ENCODE measurements at regions not wholly inside any gene's neighbourhood (a gene's known extent, or its start where the extent isn't known, plus 50 kb on each side); places are given as distances from the start of the nearest gene placed in this dataset.

GRCh38 chr17:77754956-77755355, 203.5 kb upstream of the TNRC6C start:
- no peak for DNase-seq (ENCODE audit: low read depth)
- TF ChIP-seq, protein P1, sequence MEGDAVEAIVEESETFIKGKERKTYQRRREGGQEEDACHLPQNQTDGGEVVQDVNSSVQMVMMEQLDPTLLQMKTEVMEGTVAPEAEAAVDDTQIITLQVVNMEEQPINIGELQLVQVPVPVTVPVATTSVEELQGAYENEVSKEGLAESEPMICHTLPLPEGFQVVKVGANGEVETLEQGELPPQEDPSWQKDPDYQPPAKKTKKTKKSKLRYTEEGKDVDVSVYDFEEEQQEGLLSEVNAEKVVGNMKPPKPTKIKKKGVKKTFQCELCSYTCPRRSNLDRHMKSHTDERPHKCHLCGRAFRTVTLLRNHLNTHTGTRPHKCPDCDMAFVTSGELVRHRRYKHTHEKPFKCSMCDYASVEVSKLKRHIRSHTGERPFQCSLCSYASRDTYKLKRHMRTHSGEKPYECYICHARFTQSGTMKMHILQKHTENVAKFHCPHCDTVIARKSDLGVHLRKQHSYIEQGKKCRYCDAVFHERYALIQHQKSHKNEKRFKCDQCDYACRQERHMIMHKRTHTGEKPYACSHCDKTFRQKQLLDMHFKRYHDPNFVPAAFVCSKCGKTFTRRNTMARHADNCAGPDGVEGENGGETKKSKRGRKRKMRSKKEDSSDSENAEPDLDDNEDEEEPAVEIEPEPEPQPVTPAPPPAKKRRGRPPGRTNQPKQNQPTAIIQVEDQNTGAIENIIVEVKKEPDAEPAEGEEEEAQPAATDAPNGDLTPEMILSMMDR (conservative IDR thresholded peaks at IDR 0.05; ENCODE audit: low read depth, low read length) = no peak
- H3K4me3 ChIP-seq (ENCODE audit: low read length) = no peak overlapping the region

DNA sequence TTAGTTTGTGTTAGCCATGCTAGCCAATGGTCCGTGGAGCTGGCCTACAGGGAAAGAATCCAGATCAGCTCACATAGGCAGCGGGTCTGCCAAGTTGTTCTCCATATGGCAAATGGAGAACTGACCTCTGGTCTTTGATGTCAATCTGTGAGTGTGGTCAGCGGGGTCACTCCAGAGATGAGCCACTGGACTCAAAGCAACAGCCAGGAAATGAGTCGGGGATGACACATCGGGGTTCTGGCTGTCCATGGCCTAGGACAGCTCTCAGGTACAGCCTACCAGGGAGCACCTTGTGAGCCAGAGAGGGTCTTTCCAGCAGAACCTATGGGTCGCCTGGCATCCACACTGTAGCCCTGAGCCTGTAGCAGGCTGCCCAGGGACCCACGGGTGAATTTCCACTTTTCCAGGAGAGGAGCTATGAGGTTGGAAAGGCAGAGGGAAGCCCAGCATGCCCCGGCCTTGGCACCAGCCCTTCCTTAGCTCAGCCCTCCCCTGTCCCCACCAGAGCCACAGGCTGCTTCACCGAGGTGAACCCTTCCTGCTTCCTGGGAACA, 203.0 kb upstream of the TNRC6C start:
- TF ChIP-seq, protein P1 (conservative IDR thresholded peaks at IDR 0.05; ENCODE audit: low read depth, low read length) = no peak
- no peak overlapping the region for H3K4me3 ChIP-seq (ENCODE audit: low read length)
- no peak for DNase-seq (ENCODE audit: low read depth)

- TF ChIP-seq, protein P1 (conservative IDR thresholded peaks at IDR 0.05; ENCODE audit: low read depth, low read length) = no peak
- no peak overlapping the region for H3K4me3 ChIP-seq (ENCODE audit: low read length)
- no peak for DNase-seq (ENCODE audit: low read depth)
Observed at GRCh38 chr17:77756028-77756427, 202.5 kb upstream of the TNRC6C start.

GRCh38 chr17:77756846-77757560, 201.5 kb upstream of the TNRC6C start:
- DNase-seq (ENCODE audit: low read depth) = no peak
- TF ChIP-seq, protein P1 (conservative IDR thresholded peaks at IDR 0.05; ENCODE audit: low read depth, low read length) = no peak

DNA sequence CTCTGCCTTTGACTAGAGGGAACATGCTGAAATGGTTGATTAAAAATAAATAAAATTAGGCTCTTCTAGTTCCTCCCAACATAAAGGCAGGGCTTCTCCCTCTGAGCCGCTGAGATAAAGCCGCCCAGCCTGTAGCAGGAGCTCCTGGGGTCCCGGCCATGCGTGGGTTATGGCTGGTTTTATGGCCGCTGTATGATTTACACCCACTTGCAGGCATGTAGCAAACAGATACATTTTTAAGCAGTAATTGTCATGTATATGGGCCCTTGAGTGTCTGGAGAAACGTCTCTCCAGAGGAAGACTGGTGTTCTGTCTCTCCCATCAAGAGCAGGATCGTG, 201.0 kb upstream of the TNRC6C start:
- TF ChIP-seq, protein P1 (conservative IDR thresholded peaks at IDR 0.05; ENCODE audit: low read depth, low read length) = no peak
- DNase-seq (ENCODE audit: low read depth) = no peak
- no peak overlapping the region for H3K4me3 ChIP-seq (ENCODE audit: low read length)

More at GRCh38 chr17:77756846-77757560, 201.5 kb upstream of the TNRC6C start:
- no peak overlapping the region for H3K4me3 ChIP-seq (ENCODE audit: low read length)

DNA sequence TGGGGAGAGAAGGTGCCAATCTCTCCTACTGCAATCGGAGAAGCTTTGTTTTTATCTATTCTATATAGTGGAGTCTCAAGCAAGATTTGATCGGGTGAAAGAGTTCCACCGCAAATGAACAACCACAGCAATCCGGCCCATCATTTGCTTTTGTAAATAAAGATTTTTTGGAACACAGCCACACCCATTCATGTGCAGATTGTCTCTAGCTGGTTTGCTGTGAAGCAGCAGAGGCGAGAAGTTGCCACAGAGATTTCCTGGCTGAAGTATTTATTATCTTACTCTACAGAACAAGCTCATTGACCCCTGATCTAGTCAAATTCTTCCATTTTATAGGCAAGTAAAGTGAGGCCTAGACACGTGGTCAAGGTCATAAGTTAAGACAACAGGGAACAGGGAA, 195.5 kb upstream of the TNRC6C start:
- no peak for DNase-seq (ENCODE audit: low read depth)
- TF ChIP-seq, protein P1 (conservative IDR thresholded peaks at IDR 0.05; ENCODE audit: low read depth, low read length) = no peak

DNA sequence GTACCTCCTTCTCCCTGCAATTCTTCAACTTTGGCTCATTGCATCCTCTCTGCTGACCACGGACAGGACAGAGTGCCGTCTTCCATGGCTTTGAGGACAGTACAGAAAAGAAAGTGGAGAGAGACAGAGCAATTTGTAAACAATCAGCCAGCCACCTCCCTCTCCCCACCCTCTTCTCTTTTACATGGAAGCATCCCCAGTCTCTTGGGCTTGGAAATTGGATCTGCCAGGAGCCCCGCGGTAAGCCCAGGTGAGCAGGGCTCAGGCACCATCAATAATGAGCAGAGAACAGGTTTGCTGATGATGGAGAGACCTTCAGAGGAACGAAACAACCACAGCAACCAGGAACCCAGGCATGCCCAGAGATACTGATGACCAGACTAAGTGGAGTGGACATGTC, 194.9 kb upstream of the TNRC6C start:
- TF ChIP-seq, protein P1 (conservative IDR thresholded peaks at IDR 0.05; ENCODE audit: low read depth, low read length) = no peak
- no peak overlapping the region for H3K4me3 ChIP-seq (ENCODE audit: low read length)
- no peak for DNase-seq (ENCODE audit: low read depth)

More for the DNA sequence above, 195.5 kb upstream of the TNRC6C start:
- no peak overlapping the region for H3K4me3 ChIP-seq (ENCODE audit: low read length)
